ENCODE measurements at regions not wholly inside any gene's neighbourhood (a gene's known extent, or its start where the extent isn't known, plus 50 kb on each side); places are given as distances from the start of the nearest gene placed in this dataset.

DNA sequence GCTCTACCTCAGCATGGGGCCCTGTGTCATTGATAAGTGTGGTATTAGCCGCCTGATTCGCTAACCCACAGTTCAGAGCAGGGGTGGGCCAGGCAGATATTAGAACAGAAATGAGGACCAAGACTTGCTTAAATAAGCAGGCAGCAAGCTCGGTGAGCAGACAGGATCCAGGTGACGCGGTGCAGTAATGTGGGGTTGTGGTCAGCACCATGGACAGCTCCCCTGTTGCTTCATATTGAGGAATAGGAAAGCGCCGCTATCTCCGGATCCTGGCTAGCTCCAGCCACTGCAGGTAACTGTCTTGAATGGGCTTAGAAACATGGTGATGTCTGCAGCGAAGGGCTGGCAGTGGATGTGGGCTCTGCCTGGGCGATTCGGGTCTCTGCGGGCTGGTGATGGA is 51.3 kb upstream of the GPR26 start (continued):
- TF ChIP-seq, protein P1, sequence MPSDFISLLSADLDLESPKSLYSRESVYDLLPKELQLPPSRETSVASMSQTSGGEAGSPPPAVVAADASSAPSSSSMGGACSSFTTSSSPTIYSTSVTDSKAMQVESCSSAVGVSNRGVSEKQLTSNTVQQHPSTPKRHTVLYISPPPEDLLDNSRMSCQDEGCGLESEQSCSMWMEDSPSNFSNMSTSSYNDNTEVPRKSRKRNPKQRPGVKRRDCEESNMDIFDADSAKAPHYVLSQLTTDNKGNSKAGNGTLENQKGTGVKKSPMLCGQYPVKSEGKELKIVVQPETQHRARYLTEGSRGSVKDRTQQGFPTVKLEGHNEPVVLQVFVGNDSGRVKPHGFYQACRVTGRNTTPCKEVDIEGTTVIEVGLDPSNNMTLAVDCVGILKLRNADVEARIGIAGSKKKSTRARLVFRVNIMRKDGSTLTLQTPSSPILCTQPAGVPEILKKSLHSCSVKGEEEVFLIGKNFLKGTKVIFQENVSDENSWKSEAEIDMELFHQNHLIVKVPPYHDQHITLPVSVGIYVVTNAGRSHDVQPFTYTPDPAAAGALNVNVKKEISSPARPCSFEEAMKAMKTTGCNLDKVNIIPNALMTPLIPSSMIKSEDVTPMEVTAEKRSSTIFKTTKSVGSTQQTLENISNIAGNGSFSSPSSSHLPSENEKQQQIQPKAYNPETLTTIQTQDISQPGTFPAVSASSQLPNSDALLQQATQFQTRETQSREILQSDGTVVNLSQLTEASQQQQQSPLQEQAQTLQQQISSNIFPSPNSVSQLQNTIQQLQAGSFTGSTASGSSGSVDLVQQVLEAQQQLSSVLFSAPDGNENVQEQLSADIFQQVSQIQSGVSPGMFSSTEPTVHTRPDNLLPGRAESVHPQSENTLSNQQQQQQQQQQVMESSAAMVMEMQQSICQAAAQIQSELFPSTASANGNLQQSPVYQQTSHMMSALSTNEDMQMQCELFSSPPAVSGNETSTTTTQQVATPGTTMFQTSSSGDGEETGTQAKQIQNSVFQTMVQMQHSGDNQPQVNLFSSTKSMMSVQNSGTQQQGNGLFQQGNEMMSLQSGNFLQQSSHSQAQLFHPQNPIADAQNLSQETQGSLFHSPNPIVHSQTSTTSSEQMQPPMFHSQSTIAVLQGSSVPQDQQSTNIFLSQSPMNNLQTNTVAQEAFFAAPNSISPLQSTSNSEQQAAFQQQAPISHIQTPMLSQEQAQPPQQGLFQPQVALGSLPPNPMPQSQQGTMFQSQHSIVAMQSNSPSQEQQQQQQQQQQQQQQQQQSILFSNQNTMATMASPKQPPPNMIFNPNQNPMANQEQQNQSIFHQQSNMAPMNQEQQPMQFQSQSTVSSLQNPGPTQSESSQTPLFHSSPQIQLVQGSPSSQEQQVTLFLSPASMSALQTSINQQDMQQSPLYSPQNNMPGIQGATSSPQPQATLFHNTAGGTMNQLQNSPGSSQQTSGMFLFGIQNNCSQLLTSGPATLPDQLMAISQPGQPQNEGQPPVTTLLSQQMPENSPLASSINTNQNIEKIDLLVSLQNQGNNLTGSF (CRISPR knock-in tag; IDR thresholded peaks at IDR 0.05) = peak; percentile 92; the same call in 1 of the 2 replicates
- TF ChIP-seq MAFK (conservative IDR thresholded peaks at IDR 0.05 in 1 of 2, IDR thresholded peaks at IDR 0.05 in 1 of 2; ENCODE audit: low read length in 2 of 2) (no peak), ZFP82 (CRISPR knock-in tag; IDR thresholded peaks at IDR 0.05; ENCODE audit: borderline replicate concordance) (no peak), MEIS2 (CRISPR knock-in tag; IDR thresholded peaks at IDR 0.05) (peak; percentile 74; the same call in 1 of the 2 replicates), ZNF496 (CRISPR knock-in tag; IDR thresholded peaks at IDR 0.05; ENCODE audit: insufficient replicate concordance) (no peak), NFKBIZ (CRISPR knock-in tag; IDR thresholded peaks at IDR 0.05) (0 out of 2 replicates have a peak, but pooled peaks have one; percentile 61), JUNB (CRISPR knock-in tag; IDR thresholded peaks at IDR 0.05; ENCODE audit: borderline replicate concordance) (peak; percentile 78), ZNF850 (CRISPR knock-in tag; conservative IDR thresholded peaks at IDR 0.05) (no peak), GZF1 (CRISPR knock-in tag; IDR thresholded peaks at IDR 0.05) (no peak), WIZ (CRISPR knock-in tag; IDR thresholded peaks at IDR 0.05) (peak; percentile 98), TAF15 (IDR thresholded peaks at IDR 0.05; ENCODE audit: low read depth, low read length, poor library complexity, severe bottlenecking) (no peak), RFX1 (IDR thresholded peaks at IDR 0.05) (no peak), TSC22D2 (CRISPR knock-in tag; IDR thresholded peaks at IDR 0.05; ENCODE audit: borderline replicate concordance) (peak; percentile 94; the same call in 1 of the 2 replicates), DNMT1 (CRISPR knock-in tag; IDR thresholded peaks at IDR 0.05) (0 out of 2 replicates have a peak, but pooled peaks have one; percentile 36), ZFAT (CRISPR knock-in tag; conservative IDR thresholded peaks at IDR 0.05) (no peak), ZNF17 (CRISPR knock-in tag; IDR thresholded peaks at IDR 0.05) (no peak), KDM2A (CRISPR knock-in tag; IDR thresholded peaks at IDR 0.05; ENCODE audit: borderline replicate concordance, low read depth) (peak; percentile 64), ZNF260 (CRISPR knock-in tag; IDR thresholded peaks at IDR 0.05; ENCODE audit: borderline replicate concordance, low read depth) (no peak), POLR2A (IDR thresholded peaks at IDR 0.05; ENCODE audit: insufficient read depth in 1 of 2, low read depth in 2 of 2, low read length in 2 of 2) (no peak), SIN3A (IDR thresholded peaks at IDR 0.05; ENCODE audit: borderline replicate concordance, low read depth, low read length) (no peak)
- TF ChIP-seq, protein P2, sequence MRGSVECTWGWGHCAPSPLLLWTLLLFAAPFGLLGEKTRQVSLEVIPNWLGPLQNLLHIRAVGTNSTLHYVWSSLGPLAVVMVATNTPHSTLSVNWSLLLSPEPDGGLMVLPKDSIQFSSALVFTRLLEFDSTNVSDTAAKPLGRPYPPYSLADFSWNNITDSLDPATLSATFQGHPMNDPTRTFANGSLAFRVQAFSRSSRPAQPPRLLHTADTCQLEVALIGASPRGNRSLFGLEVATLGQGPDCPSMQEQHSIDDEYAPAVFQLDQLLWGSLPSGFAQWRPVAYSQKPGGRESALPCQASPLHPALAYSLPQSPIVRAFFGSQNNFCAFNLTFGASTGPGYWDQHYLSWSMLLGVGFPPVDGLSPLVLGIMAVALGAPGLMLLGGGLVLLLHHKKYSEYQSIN (CRISPR knock-in tag; IDR thresholded peaks at IDR 0.05; ENCODE audit: borderline replicate concordance) = peak; percentile 67; the same call in 1 of the 2 replicates
- TF ChIP-seq, protein P3, sequence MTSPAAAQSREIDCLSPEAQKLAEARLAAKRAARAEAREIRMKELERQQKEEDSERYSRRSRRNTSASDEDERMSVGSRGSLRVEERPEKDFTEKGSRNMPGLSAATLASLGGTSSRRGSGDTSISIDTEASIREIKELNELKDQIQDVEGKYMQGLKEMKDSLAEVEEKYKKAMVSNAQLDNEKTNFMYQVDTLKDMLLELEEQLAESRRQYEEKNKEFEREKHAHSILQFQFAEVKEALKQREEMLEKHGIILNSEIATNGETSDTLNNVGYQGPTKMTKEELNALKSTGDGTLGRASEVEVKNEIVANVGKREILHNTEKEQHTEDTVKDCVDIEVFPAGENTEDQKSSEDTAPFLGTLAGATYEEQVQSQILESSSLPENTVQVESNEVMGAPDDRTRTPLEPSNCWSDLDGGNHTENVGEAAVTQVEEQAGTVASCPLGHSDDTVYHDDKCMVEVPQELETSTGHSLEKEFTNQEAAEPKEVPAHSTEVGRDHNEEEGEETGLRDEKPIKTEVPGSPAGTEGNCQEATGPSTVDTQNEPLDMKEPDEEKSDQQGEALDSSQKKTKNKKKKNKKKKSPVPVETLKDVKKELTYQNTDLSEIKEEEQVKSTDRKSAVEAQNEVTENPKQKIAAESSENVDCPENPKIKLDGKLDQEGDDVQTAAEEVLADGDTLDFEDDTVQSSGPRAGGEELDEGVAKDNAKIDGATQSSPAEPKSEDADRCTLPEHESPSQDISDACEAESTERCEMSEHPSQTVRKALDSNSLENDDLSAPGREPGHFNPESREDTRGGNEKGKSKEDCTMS (CRISPR knock-in tag; conservative IDR thresholded peaks at IDR 0.05) = 0 out of 2 replicates have a peak, but pooled peaks have one; percentile 65
- TF ChIP-seq, protein P4, sequence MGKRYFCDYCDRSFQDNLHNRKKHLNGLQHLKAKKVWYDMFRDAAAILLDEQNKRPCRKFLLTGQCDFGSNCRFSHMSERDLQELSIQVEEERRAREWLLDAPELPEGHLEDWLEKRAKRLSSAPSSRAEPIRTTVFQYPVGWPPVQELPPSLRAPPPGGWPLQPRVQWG (CRISPR knock-in tag; IDR thresholded peaks at IDR 0.05; ENCODE audit: borderline replicate concordance, low read depth) = no peak

Data from HepG2 (cell line).